CD4-positive, alpha-beta T cell treated with Interleukin-21 for 1 hour (primary cell): ENCODE measurements at regions not wholly inside any gene's neighbourhood (a gene's known extent, or its start where the extent isn't known, plus 50 kb on each side); places are given as distances from the start of the nearest gene placed in this dataset.
"Not testable (repeated sequence)": the region's sequence is repeated elsewhere in the genome, so short reads cannot be mapped to it uniquely, and the experiment has no call there.

Source experiments
- DNase-seq: peaks from one replicate; pipeline ENCODE4 v3.0.0-alpha.2; 2020

- DNase-seq = no peak
Measured at GRCh38 chr9:71632776-71633175, 135.5 kb downstream of the CEMIP2 start.

- no peak for DNase-seq
Measured at GRCh38 chr9:71630377-71630995, 137.8 kb downstream of the CEMIP2 start.

GRCh38 chr9:71629578-71630215 is 138.6 kb downstream of the CEMIP2 start:
- DNase-seq = no peak

- DNase-seq = peak; percentile 46
Measured at GRCh38 chr9:71628247-71628646, 140.1 kb downstream of the CEMIP2 start.

GRCh38 chr9:71627537-71627936 is 140.8 kb downstream of the CEMIP2 start:
- DNase-seq = no peak

- no peak for DNase-seq
Measured at GRCh38 chr9:71626395-71626794, 141.9 kb downstream of the CEMIP2 start.

- no peak for DNase-seq
Measured at GRCh38 chr9:71624728-71625127, 143.6 kb downstream of the CEMIP2 start.

- no peak for DNase-seq
Measured at GRCh38 chr9:71620746-71621145, 147.6 kb downstream of the CEMIP2 start.

- DNase-seq = no peak
Measured at GRCh38 chr9:71620331-71620730, 148.0 kb downstream of the CEMIP2 start.

- no peak for DNase-seq
Measured at GRCh38 chr9:71619926-71620325, 148.4 kb downstream of the CEMIP2 start.

- no peak for DNase-seq
Measured at GRCh38 chr9:71614409-71615010, 153.8 kb downstream of the CEMIP2 start.

- DNase-seq = no peak
Measured at GRCh38 chr9:71612889-71613288, 155.4 kb downstream of the CEMIP2 start.

- no peak for DNase-seq
Measured at GRCh38 chr9:71609448-71609830, 158.9 kb downstream of the CEMIP2 start.

- DNase-seq = no peak
Measured at GRCh38 chr9:71608825-71609447, 159.4 kb downstream of the CEMIP2 start.

- DNase-seq = no peak
Measured at GRCh38 chr9:71608021-71608420, 160.3 kb downstream of the CEMIP2 start.

GRCh38 chr9:71607461-71607881 is 160.8 kb downstream of the CEMIP2 start:
- no peak for DNase-seq

- peak; percentile 81 for DNase-seq
Measured at GRCh38 chr9:71604197-71605063, 163.9 kb downstream of the CEMIP2 start.

GRCh38 chr9:71602652-71603051 is 165.7 kb downstream of the CEMIP2 start:
- no peak for DNase-seq

- not testable (repeated sequence) for DNase-seq
Measured at GRCh38 chr9:71595762-71596161, 172.6 kb downstream of the CEMIP2 start.

- no peak for DNase-seq
Measured at GRCh38 chr9:71594541-71594940, 173.8 kb downstream of the CEMIP2 start.

GRCh38 chr9:71592400-71592799 is 175.9 kb downstream of the CEMIP2 start:
- no peak for DNase-seq

- no peak for DNase-seq
Measured at GRCh38 chr9:71590362-71590761, 178.0 kb downstream of the CEMIP2 start.

- DNase-seq = no peak
Measured at GRCh38 chr9:71589612-71590011, 178.7 kb downstream of the CEMIP2 start.
